WTC11 (cell line): ENCODE measurements at regions not wholly inside any gene's neighbourhood (a gene's known extent, or its start where the extent isn't known, plus 50 kb on each side); places are given as distances from the start of the nearest gene placed in this dataset.

ENCODE experiments used
- ATAC-seq: fragments of 200-7000 bp; cut with Tn5 transposase; 2 replicates; pipeline ENCODE4 v1.10.0; 2021; ENCODE audit warnings: mild to moderate bottlenecking, moderate library complexity
- CTCF ChIA-PET: fragments of 300-600 bp; sonication (Branson Sonifier 250); formaldehyde crosslinking; loops from one replicate; lab custom pipeline; 2021; ENCODE audit warnings: antibody characterized with exemption; lab: Charles Lee
- POLR2A ChIA-PET: fragments of 350-600 bp; sonication (Branson Sonifier 250); formaldehyde crosslinking; loops from one replicate; lab custom pipeline; 2021; ENCODE audit warnings: antibody characterized with exemption; lab: Charles Lee
- DNase-seq: peaks from one replicate; pipeline ENCODE4 v3.0.0; 2021; ENCODE audit warnings: low spot score
- H3K27ac Mint-ChIP-seq: 2 replicates; pipeline ENCODE4 v1.8.0; 2021; ENCODE audit warnings: mixed read lengths
- H3K27me3 Mint-ChIP-seq: 2 replicates; pipeline ENCODE4 v1.8.0; 2021; ENCODE audit warnings: low read depth, mild to moderate bottlenecking, moderate library complexity, mixed read lengths
- H3K36me3 Mint-ChIP-seq: 2 replicates; pipeline ENCODE4 v1.8.0; 2021; ENCODE audit warnings: mixed read lengths
- H3K4me1 Mint-ChIP-seq: 2 replicates; pipeline ENCODE4 v1.8.0; 2022; ENCODE audit warnings: mixed read lengths
- H3K4me3 Mint-ChIP-seq: 2 replicates; pipeline ENCODE4 v1.8.0; 2021; ENCODE audit warnings: mild to moderate bottlenecking, moderate library complexity, mixed read lengths
- H3K9me3 Mint-ChIP-seq: 2 replicates; pipeline ENCODE4 v1.8.0; 2021; ENCODE audit warnings: mixed read lengths
- E2F1 ChIP-seq: sonication (generic); formaldehyde crosslinking; IDR thresholded peaks from 2 replicates; pipeline ENCODE4 v1.8.0; 2022; ENCODE audit warnings: mild to moderate bottlenecking, missing genetic modification reagents
- E2F5 ChIP-seq: sonication (generic); formaldehyde crosslinking; IDR thresholded peaks from 2 replicates; pipeline ENCODE4 v1.8.1; 2022; ENCODE audit warnings: mild to moderate bottlenecking, moderate library complexity, missing genetic modification reagents
- FOXK1 ChIP-seq: sonication (generic); formaldehyde crosslinking; IDR thresholded peaks from 2 replicates; pipeline ENCODE4 v1.8.0; 2022; ENCODE audit warnings: mild to moderate bottlenecking, moderate library complexity, missing genetic modification reagents
- FOXP1 ChIP-seq: sonication (generic); formaldehyde crosslinking; IDR thresholded peaks from 2 replicates; pipeline ENCODE4 v1.8.0; 2022; ENCODE audit warnings: missing genetic modification reagents, mild to moderate bottlenecking, moderate library complexity, borderline replicate concordance
- GTF2I ChIP-seq: fragments of 250-450 bp; sonication (Bioruptor Pico); conservative IDR thresholded peaks from 2 replicates; pipeline ENCODE4 v1.4.0; 2021; ENCODE audit warnings: mild to moderate bottlenecking
- JUN ChIP-seq: sonication (generic); formaldehyde crosslinking; IDR thresholded peaks from 2 replicates; pipeline ENCODE4 v1.8.0; 2023; ENCODE audit warnings: mild to moderate bottlenecking, missing genetic modification reagents
- MXD4 ChIP-seq: fragments of 250-450 bp; sonication (Bioruptor Pico); IDR thresholded peaks from 2 replicates; pipeline ENCODE4 v1.8.0; 2021; ENCODE audit warnings: mild to moderate bottlenecking, moderate library complexity, borderline replicate concordance
- NFATC4 ChIP-seq: fragments of 250-450 bp; sonication (Bioruptor Pico); IDR thresholded peaks from 2 replicates; pipeline ENCODE4 v1.9.0; 2021; ENCODE audit warnings: mild to moderate bottlenecking
- NR1H2 ChIP-seq: sonication (generic); formaldehyde crosslinking; IDR thresholded peaks from 2 replicates; pipeline ENCODE4 v1.9.0; 2021; ENCODE audit warnings: mild to moderate bottlenecking, moderate library complexity, missing genetic modification reagents
- PRRX2 ChIP-seq: fragments of 250-450 bp; sonication (Bioruptor Pico); IDR thresholded peaks from 2 replicates; pipeline ENCODE4 v1.8.0; 2021; ENCODE audit warnings: mild to moderate bottlenecking
- SMAD3 ChIP-seq: sonication (generic); formaldehyde crosslinking; IDR thresholded peaks from 2 replicates; pipeline ENCODE4 v1.8.0; 2022; ENCODE audit warnings: missing genetic modification reagents, mild to moderate bottlenecking, borderline replicate concordance
- TP53 ChIP-seq: sonication (generic); formaldehyde crosslinking; IDR thresholded peaks from 2 replicates; pipeline ENCODE4 v1.8.1; 2023; ENCODE audit warnings: mild to moderate bottlenecking, missing genetic modification reagents
- TF ChIP-seq, protein P1 (sequence below): sonication (generic); formaldehyde crosslinking; IDR thresholded peaks from 2 replicates; pipeline ENCODE4 v1.8.1; 2023; ENCODE audit warnings: mild to moderate bottlenecking, moderate library complexity, missing genetic modification reagents
- TF ChIP-seq, protein P2 (sequence below): sonication (generic); formaldehyde crosslinking; IDR thresholded peaks from 2 replicates; pipeline ENCODE4 v1.8.0; 2023; ENCODE audit warnings: mild to moderate bottlenecking, missing genetic modification reagents

GRCh38 chr14:95398630-95399547 is 79.2 kb upstream of the CLMN start (continued):
- TF ChIP-seq, protein P1, sequence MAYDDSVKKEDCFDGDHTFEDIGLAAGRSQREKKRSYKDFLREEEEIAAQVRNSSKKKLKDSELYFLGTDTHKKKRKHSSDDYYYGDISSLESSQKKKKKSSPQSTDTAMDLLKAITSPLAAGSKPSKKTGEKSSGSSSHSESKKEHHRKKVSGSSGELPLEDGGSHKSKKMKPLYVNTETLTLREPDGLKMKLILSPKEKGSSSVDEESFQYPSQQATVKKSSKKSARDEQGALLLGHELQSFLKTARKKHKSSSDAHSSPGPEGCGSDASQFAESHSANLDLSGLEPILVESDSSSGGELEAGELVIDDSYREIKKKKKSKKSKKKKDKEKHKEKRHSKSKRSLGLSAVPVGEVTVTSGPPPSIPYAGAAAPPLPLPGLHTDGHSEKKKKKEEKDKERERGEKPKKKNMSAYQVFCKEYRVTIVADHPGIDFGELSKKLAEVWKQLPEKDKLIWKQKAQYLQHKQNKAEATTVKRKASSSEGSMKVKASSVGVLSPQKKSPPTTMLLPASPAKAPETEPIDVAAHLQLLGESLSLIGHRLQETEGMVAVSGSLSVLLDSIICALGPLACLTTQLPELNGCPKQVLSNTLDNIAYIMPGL (CRISPR knock-in tag): no peak
- TF ChIP-seq, protein P2, sequence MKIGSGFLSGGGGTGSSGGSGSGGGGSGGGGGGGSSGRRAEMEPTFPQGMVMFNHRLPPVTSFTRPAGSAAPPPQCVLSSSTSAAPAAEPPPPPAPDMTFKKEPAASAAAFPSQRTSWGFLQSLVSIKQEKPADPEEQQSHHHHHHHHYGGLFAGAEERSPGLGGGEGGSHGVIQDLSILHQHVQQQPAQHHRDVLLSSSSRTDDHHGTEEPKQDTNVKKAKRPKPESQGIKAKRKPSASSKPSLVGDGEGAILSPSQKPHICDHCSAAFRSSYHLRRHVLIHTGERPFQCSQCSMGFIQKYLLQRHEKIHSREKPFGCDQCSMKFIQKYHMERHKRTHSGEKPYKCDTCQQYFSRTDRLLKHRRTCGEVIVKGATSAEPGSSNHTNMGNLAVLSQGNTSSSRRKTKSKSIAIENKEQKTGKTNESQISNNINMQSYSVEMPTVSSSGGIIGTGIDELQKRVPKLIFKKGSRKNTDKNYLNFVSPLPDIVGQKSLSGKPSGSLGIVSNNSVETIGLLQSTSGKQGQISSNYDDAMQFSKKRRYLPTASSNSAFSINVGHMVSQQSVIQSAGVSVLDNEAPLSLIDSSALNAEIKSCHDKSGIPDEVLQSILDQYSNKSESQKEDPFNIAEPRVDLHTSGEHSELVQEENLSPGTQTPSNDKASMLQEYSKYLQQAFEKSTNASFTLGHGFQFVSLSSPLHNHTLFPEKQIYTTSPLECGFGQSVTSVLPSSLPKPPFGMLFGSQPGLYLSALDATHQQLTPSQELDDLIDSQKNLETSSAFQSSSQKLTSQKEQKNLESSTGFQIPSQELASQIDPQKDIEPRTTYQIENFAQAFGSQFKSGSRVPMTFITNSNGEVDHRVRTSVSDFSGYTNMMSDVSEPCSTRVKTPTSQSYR (CRISPR knock-in tag): no peak
- TF ChIP-seq MXD4 (CRISPR knock-in tag): no peak
- no peak for TF ChIP-seq NFATC4 (CRISPR knock-in tag)
- TF ChIP-seq E2F1 (CRISPR knock-in tag): no peak

- ChIA-PET CTCF (no interaction called here), POLR2A (no interaction called here)
- H3K27me3 Mint-ChIP-seq: no peaks in the 10 kb centered on the region
- H3K36me3 Mint-ChIP-seq: no peaks in the 10 kb centered on the region
- no peak overlapping the region for H3K4me3 Mint-ChIP-seq
- TF ChIP-seq FOXP1 (CRISPR knock-in tag): no peak
- TF ChIP-seq GTF2I (CRISPR knock-in tag): no peak
- TF ChIP-seq NFATC4 (CRISPR knock-in tag): no peak
- TF ChIP-seq PRRX2 (CRISPR knock-in tag): no peak
- no peaks in the 10 kb centered on the region for H3K4me1 Mint-ChIP-seq
- H3K27ac Mint-ChIP-seq: no peak overlapping the region
- DNase-seq (no peak), ATAC-seq (no peak)
- H3K9me3 Mint-ChIP-seq: peaks cover 9% of the 10 kb centered on the region
Measured at GRCh38 chr14:95397325-95397724, 77.6 kb upstream of the CLMN start.

GRCh38 chr14:95396221-95396620 is 76.5 kb upstream of the CLMN start:
- Mint-ChIP-seq H3K27ac (no peak overlapping the region), H3K4me1 (no peaks in the 10 kb centered on the region), H3K4me3 (no peak overlapping the region), H3K9me3 (peaks cover 11% of the 10 kb centered on the region), H3K27me3 (no peaks in the 10 kb centered on the region), H3K36me3 (no peaks in the 10 kb centered on the region)
- DNase-seq: no peak
- CTCF ChIA-PET: no interaction called here
- POLR2A ChIA-PET: no interaction called here
- TF ChIP-seq NR1H2: no peak
- TF ChIP-seq JUN: no peak
- TF ChIP-seq, protein P1 (CRISPR knock-in tag): no peak
- no peak for TF ChIP-seq FOXP1 (CRISPR knock-in tag)
- TF ChIP-seq E2F5: no peak
- no peak for TF ChIP-seq FOXK1 (CRISPR knock-in tag)
- no peak for TF ChIP-seq TP53 (CRISPR knock-in tag)
- TF ChIP-seq SMAD3: no peak
- ATAC-seq: no peak
